PC-9 (cell line): ENCODE measurements at regions not wholly inside any gene's neighbourhood (a gene's known extent, or its start where the extent isn't known, plus 50 kb on each side); places are given as distances from the start of the nearest gene placed in this dataset.

Experiments
- BruUV-seq: library from RNA; stranded (reverse); fragments of 400-500 nt; replicated peaks from 2 replicates; lab custom pipeline; 2021; lab: Mats Ljungman, UMichigan
- CTCF ChIA-PET: fragments of 300-600 bp; sonication (Branson Sonifier 250); formaldehyde crosslinking; loops from one replicate; lab custom pipeline; 2022; ENCODE audit warnings: antibody characterized with exemption; lab: Charles Lee
- POLR2A ChIA-PET: fragments of 300-600 bp; sonication (Branson Sonifier 250); formaldehyde crosslinking; loops from one replicate; lab custom pipeline; 2022; ENCODE audit warnings: antibody characterized with exemption; ENCODE audit not compliant: unreplicated experiment; lab: Charles Lee
- DNase-seq, 2 experiments: peaks; one replicate each; pipeline versions ENCODE4 v3.0.0 to v3.0.0-alpha.2; 2015 to 2022; ENCODE audit warnings: mixed read lengths in 1 of 2
- H2AFZ ChIP-seq: fragments of 200-600 bp; sonication (generic); 2 replicates; pipeline ENCODE4 v1.8.1; 2017; ENCODE audit warnings: antibody characterized with exemption
- H3F3A ChIP-seq: fragments of 200-600 bp; sonication (generic); 2 replicates; pipeline ENCODE4 v1.8.1; 2017; ENCODE audit warnings: antibody characterized with exemption, mild to moderate bottlenecking, low read depth; ENCODE audit not compliant: insufficient read depth
- H3K27ac ChIP-seq: fragments of 200-600 bp; sonication (generic); 2 replicates; pipeline ENCODE4 v1.6.1; 2016; ENCODE audit warnings: mixed run types
- H3K27me3 ChIP-seq: fragments of 200-600 bp; sonication (generic); 2 replicates; pipeline ENCODE4 v1.6.1; 2016; ENCODE audit warnings: low read depth, mixed run types; ENCODE audit not compliant: insufficient read depth
- H3K36me3 ChIP-seq: fragments of 200-600 bp; sonication (generic); 2 replicates; pipeline ENCODE4 v1.6.1; 2016; ENCODE audit warnings: low read depth, mixed run types
- H3K4me1 ChIP-seq: fragments of 200-600 bp; sonication (generic); replicated peaks from 2 replicates; pipeline ENCODE4 v1.6.1; 2016; ENCODE audit warnings: mixed run types; ENCODE audit not compliant: insufficient read depth
- H3K4me2 ChIP-seq: fragments of 200-600 bp; sonication (generic); 2 replicates; pipeline ENCODE4 v1.6.1; 2017; ENCODE audit warnings: mixed run types
- H3K4me3 ChIP-seq: fragments of 200-600 bp; sonication (generic); 2 replicates; pipeline ENCODE4 v1.6.1; 2016; ENCODE audit warnings: mixed run types
- H3K79me2 ChIP-seq: fragments of 200-600 bp; sonication (generic); 2 replicates; pipeline ENCODE4 v1.6.1; 2017; ENCODE audit warnings: low read depth, mixed run types
- H3K9me2 ChIP-seq: fragments of 200-600 bp; sonication (generic); 2 replicates; pipeline ENCODE4 v1.8.1; 2017; ENCODE audit warnings: mild to moderate bottlenecking; ENCODE audit not compliant: insufficient read depth
- H3K9me3 ChIP-seq: fragments of 200-600 bp; sonication (generic); 2 replicates; pipeline ENCODE4 v1.8.1; 2016; ENCODE audit warnings: low read depth; ENCODE audit not compliant: insufficient read depth
- H4K20me1 ChIP-seq: fragments of 200-600 bp; sonication (generic); 2 replicates; pipeline ENCODE4 v1.8.1; 2017; ENCODE audit not compliant: insufficient read depth
- CTCF ChIP-seq: fragments of 200-600 bp; sonication (generic); conservative IDR thresholded peaks from 2 replicates; pipeline ENCODE4 v1.6.1; 2017; ENCODE audit warnings: mixed run types, antibody characterized with exemption, mild to moderate bottlenecking, moderate library complexity
- EZH2 ChIP-seq: fragments of 200-600 bp; sonication (generic); IDR thresholded peaks from 2 replicates; pipeline ENCODE4 v1.8.0; 2017; ENCODE audit warnings: antibody characterized with exemption, low read depth
- intact Hi-C: fragments of 100-400 bp; cut with micrococcal nuclease; formaldehyde crosslinking; loops from one replicate; pipeline ENCODE4 v1.10.0; 2022; ENCODE audit not compliant: unreplicated experiment

DNA sequence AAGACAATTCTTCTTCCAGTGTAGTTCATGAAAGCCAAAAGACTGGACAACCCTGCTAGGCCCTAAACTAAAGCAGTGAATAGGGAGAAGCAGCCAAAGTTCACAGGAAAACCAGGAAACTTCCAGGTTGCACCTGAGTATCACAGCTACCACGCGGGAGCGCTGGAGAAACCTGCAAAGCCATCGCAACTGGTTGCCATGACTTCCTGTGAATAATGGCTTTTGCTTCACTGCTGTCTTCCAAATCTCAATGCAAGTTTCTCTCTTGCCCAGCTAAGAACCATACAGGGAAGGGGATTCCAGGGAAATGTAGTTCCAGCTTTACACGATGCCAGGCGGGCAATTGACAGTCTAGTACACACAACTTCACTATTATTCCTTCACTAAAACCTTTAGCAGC lies 114.1 kb downstream of the GXYLT1 start:
- no peak overlapping the region for H2AFZ ChIP-seq
- no peak for DNase-seq
- no TSS peak for BruUV-seq
- H3K36me3 ChIP-seq: no peaks in the 10 kb centered on the region
- TF ChIP-seq CTCF (no peak), EZH2 (no peak)
- no peaks in the 10 kb centered on the region for H3K9me3 ChIP-seq
- H3K79me2 ChIP-seq: no peaks in the 10 kb centered on the region
- no peak overlapping the region for H3K4me3 ChIP-seq
- H3K4me1 ChIP-seq: no peaks in the 10 kb centered on the region
- CTCF ChIA-PET: no interaction called here
- H3K4me2 ChIP-seq: no peak overlapping the region
- H3F3A ChIP-seq: no peaks in the 10 kb centered on the region
- no peak overlapping the region for H3K27ac ChIP-seq
- H4K20me1 ChIP-seq: no peaks in the 10 kb centered on the region
- H3K27me3 ChIP-seq: no peaks in the 10 kb centered on the region
- H3K9me2 ChIP-seq: no peaks in the 10 kb centered on the region
- intact Hi-C loops: no loop called here
- POLR2A ChIA-PET: interaction anchor here (0.5 kb wide), 1 partner anchor 1081 kb away, joined by 33 read pairs; no protein-coding TSS in a partner anchor

DNA sequence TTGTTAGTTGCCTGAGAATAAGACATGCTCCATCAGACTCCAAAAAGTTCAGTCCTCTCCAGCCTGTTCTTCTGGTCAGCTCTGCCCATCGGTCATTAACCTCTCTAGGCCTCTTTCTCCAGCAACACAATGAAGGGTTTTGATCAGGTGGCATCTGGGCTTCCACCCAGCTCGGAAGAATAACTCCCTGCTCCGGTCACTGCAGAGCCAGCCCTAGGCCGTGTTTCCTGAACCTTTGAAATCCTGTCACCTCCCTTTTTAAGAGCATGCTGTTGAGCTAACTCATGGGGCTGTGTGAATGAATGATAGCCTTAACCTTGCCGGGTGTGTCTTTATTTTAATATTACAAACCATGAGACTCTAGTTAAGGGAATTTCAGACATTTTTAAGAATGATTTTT lies 117.1 kb downstream of the GXYLT1 start:
- H2AFZ ChIP-seq: no peak overlapping the region
- H3K9me3 ChIP-seq: no peaks in the 10 kb centered on the region
- intact Hi-C loops: loop anchor here (10.0 kb wide), 1 partner anchor 1083 kb away; no protein-coding TSS in a partner anchor
- no peak for TF ChIP-seq CTCF
- TF ChIP-seq EZH2: no peak
- H3K36me3 ChIP-seq: no peaks in the 10 kb centered on the region
- ChIA-PET CTCF (no interaction called here), POLR2A (no interaction called here)
- H3K79me2 ChIP-seq: no peaks in the 10 kb centered on the region
- no peak overlapping the region for H3K4me3 ChIP-seq
- H4K20me1 ChIP-seq: no peaks in the 10 kb centered on the region
- no peak overlapping the region for H3K27ac ChIP-seq
- H3K4me1 ChIP-seq: no peaks in the 10 kb centered on the region
- no peaks in the 10 kb centered on the region for H3F3A ChIP-seq
- DNase-seq: no peak
- H3K9me2 ChIP-seq: no peaks in the 10 kb centered on the region
- H3K4me2 ChIP-seq: no peak overlapping the region
- no TSS peak for BruUV-seq
- H3K27me3 ChIP-seq: no peaks in the 10 kb centered on the region

GRCh38 chr12:42024495-42024830 lies 120.2 kb downstream of the GXYLT1 start:
- no TSS peak for BruUV-seq
- no peaks in the 10 kb centered on the region for H3F3A ChIP-seq
- no peaks in the 10 kb centered on the region for H3K4me1 ChIP-seq
- intact Hi-C loops: loop anchor here (1.0 to 10.0 kb wide), 3 partner anchors 747 to 1080 kb away; no protein-coding TSS in a partner anchor
- H3K79me2 ChIP-seq: no peaks in the 10 kb centered on the region
- no peaks in the 10 kb centered on the region for H3K27me3 ChIP-seq
- peak overlapping the region; percentile 46 for H3K4me2 ChIP-seq
- ChIA-PET CTCF (interaction anchor here (0.6 to 1.3 kb wide), 4 partner anchors 67 to 761 kb away, joined by 3 to 5 read pairs (median 4); no protein-coding TSS in a partner anchor), POLR2A (no interaction called here)
- H3K36me3 ChIP-seq: no peaks in the 10 kb centered on the region
- H3K27ac ChIP-seq: no peak overlapping the region
- no peaks in the 10 kb centered on the region for H3K9me2 ChIP-seq
- no peak for DNase-seq
- H3K9me3 ChIP-seq: no peaks in the 10 kb centered on the region
- TF ChIP-seq CTCF: peak; percentile 15; the same call in 1 of the 2 replicates
- no peak for TF ChIP-seq EZH2
- H2AFZ ChIP-seq: no peak overlapping the region; the same call in 1 of the 2 replicates
- H4K20me1 ChIP-seq: no peaks in the 10 kb centered on the region
- H3K4me3 ChIP-seq: no peak overlapping the region
